ENCODE measurements at regions not wholly inside any gene's neighbourhood (a gene's known extent, or its start where the extent isn't known, plus 50 kb on each side); places are given as distances from the start of the nearest gene placed in this dataset.

DNA sequence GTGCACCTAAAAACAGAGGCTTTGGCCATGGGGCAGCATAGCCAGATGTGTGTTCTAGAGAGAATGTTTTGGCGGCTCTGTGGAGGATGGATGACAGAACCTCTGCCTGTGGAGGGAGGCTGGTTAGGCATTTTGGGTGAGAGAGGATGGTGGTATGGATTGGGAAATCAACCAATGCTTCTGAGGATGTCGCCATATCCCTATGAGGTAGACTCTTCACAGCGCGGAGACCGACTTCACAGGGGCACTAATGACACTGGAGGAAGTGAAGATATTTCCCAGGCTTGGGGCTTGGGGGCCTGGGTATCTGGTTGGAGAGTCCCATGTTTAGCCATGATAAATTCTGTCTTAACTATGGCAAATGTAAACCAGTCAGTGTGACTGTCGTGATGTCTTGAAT, 140.6 kb upstream of the KLF4 start:
- intact Hi-C loops (cut with DNase I): no loop called here
- no peaks in the 10 kb centered on the region for H3K27me3 ChIP-seq (ENCODE audit: low read depth)
- H3K4me1 ChIP-seq: peaks cover 5% of the 10 kb centered on the region
- no peak for ATAC-seq
- no peak overlapping the region for H3K27ac ChIP-seq
- TF ChIP-seq, protein P1, sequence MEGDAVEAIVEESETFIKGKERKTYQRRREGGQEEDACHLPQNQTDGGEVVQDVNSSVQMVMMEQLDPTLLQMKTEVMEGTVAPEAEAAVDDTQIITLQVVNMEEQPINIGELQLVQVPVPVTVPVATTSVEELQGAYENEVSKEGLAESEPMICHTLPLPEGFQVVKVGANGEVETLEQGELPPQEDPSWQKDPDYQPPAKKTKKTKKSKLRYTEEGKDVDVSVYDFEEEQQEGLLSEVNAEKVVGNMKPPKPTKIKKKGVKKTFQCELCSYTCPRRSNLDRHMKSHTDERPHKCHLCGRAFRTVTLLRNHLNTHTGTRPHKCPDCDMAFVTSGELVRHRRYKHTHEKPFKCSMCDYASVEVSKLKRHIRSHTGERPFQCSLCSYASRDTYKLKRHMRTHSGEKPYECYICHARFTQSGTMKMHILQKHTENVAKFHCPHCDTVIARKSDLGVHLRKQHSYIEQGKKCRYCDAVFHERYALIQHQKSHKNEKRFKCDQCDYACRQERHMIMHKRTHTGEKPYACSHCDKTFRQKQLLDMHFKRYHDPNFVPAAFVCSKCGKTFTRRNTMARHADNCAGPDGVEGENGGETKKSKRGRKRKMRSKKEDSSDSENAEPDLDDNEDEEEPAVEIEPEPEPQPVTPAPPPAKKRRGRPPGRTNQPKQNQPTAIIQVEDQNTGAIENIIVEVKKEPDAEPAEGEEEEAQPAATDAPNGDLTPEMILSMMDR (IDR thresholded peaks at IDR 0.05): no peak
- H3K36me3 ChIP-seq: no peaks in the 10 kb centered on the region
- no peak overlapping the region for H3K4me3 ChIP-seq
- no peaks in the 10 kb centered on the region for H3K9me3 ChIP-seq
- DNase-seq: no peak

- peaks cover under 1% of the 10 kb centered on the region for H3K4me1 ChIP-seq
- no peaks in the 10 kb centered on the region for H3K9me3 ChIP-seq
- H3K4me3 ChIP-seq: no peak overlapping the region
- intact Hi-C loops (cut with DNase I): no loop called here
- DNase-seq: no peak
- no peak for ATAC-seq
- H3K27ac ChIP-seq: no peak overlapping the region
- H3K36me3 ChIP-seq: no peaks in the 10 kb centered on the region
- no peaks in the 10 kb centered on the region for H3K27me3 ChIP-seq (ENCODE audit: low read depth)
- TF ChIP-seq, protein P1 (IDR thresholded peaks at IDR 0.05): no peak
These were observed 138.9 kb upstream of the KLF4 start for GRCh38 chr9:107628444-107628843.

GRCh38 chr9:107627781-107628180, 138.2 kb upstream of the KLF4 start:
- Histone ChIP-seq H3K9me3 (no peaks in the 10 kb centered on the region), H3K4me1 (no peaks in the 10 kb centered on the region), H3K27me3 (ENCODE audit: low read depth) (no peaks in the 10 kb centered on the region), H3K27ac (no peak overlapping the region), H3K4me3 (no peak overlapping the region), H3K36me3 (no peaks in the 10 kb centered on the region)
- DNase-seq (no peak), ATAC-seq (no peak)
- intact Hi-C loops (cut with DNase I): no loop called here
- TF ChIP-seq, protein P1 (IDR thresholded peaks at IDR 0.05): no peak

DNA sequence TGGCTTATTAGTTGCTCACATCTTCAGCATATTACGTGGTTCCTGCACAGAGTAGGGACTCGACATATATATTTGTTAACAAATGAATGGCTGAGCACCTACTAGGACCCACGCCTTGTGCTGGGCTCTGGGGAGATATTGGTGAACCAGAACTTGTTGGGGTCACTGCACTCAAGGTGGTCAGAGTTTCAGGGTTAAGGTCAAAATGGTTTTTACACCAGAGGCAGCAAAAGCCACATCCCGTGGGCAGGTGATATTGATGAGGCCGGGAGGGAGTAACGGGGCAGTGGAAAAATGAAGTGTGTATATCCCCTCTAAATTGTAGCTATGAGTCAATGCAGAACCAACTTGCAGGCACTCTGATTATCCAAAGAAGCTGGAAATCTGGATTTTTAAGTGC, 136.5 kb upstream of the KLF4 start:
- TF ChIP-seq, protein P1 (IDR thresholded peaks at IDR 0.05): no peak
- no peak overlapping the region for H3K4me3 ChIP-seq
- H3K27me3 ChIP-seq (ENCODE audit: low read depth): no peaks in the 10 kb centered on the region
- no peaks in the 10 kb centered on the region for H3K9me3 ChIP-seq
- no peak overlapping the region for H3K27ac ChIP-seq
- DNase-seq (no peak), ATAC-seq (no peak)
- H3K36me3 ChIP-seq: no peaks in the 10 kb centered on the region
- H3K4me1 ChIP-seq: no peaks in the 10 kb centered on the region
- intact Hi-C loops (cut with DNase I): no loop called here

- Histone ChIP-seq H3K27me3 (ENCODE audit: low read depth) (no peaks in the 10 kb centered on the region), H3K27ac (no peak overlapping the region), H3K4me3 (no peak overlapping the region), H3K4me1 (no peaks in the 10 kb centered on the region), H3K9me3 (no peaks in the 10 kb centered on the region), H3K36me3 (no peaks in the 10 kb centered on the region)
- intact Hi-C loops (cut with DNase I): no loop called here
- no peak for DNase-seq
- ATAC-seq: no peak
- TF ChIP-seq, protein P1 (IDR thresholded peaks at IDR 0.05): no peak
These were observed 135.9 kb upstream of the KLF4 start for GRCh38 chr9:107625383-107625984.

Data from lower lobe of right lung (tissue), 2 donors.